ENCODE measurements at regions not wholly inside any gene's neighbourhood (a gene's known extent, or its start where the extent isn't known, plus 50 kb on each side); places are given as distances from the start of the nearest gene placed in this dataset.

GRCh38 chr2:3065928-3066327 is 311.7 kb downstream of the EIPR1 start (continued):
- TF ChIP-seq CTCF (IDR thresholded peaks at IDR 0.05) = no peak
- TF ChIP-seq MAX (IDR thresholded peaks at IDR 0.05; ENCODE audit: low read depth) = no peak
- TF ChIP-seq JUND (IDR thresholded peaks at IDR 0.05) = no peak
- TF ChIP-seq ZBTB33 (IDR thresholded peaks at IDR 0.05; ENCODE audit: borderline replicate concordance, low read depth) = no peak
- TF ChIP-seq POLR2AphosphoS5 (IDR thresholded peaks at IDR 0.05; ENCODE audit: low read depth, low read length) = no peak
- TF ChIP-seq GABPA (IDR thresholded peaks at IDR 0.05; ENCODE audit: low read depth) = no peak
- no peak for TF ChIP-seq SIN3A (IDR thresholded peaks at IDR 0.05; ENCODE audit: borderline replicate concordance, low read depth, low read length)
- TF ChIP-seq MEF2A (IDR thresholded peaks at IDR 0.05; ENCODE audit: borderline replicate concordance, low read depth) = no peak
- TF ChIP-seq FOXJ3 (CRISPR knock-in tag; IDR thresholded peaks at IDR 0.05) = no peak
- TF ChIP-seq MXI1 (IDR thresholded peaks at IDR 0.05; ENCODE audit: low read depth, low read length) = no peak

GRCh38 chr2:3062476-3063260 is 314.9 kb downstream of the EIPR1 start:
- ChIA-PET CTCF (no interaction called here), POLR2A (no interaction called here)
- Histone ChIP-seq H3K27me3 (ENCODE audit: insufficient read depth) (no peaks in the 10 kb centered on the region), H3K79me2 (ENCODE audit: insufficient read depth) (no peaks in the 10 kb centered on the region), H3K27ac (ENCODE audit: low read depth in 2 of 2, low read length in 1 of 2) (no peak overlapping the region), H3K4me3 (ENCODE audit: low read depth in 2 of 2, low read length in 1 of 2) (no peak overlapping the region), H3K4me1 (ENCODE audit: control insufficient read depth in 1 of 2, insufficient read depth in 2 of 2, low read depth in 1 of 2, low read length in 1 of 2) (no peaks in the 10 kb centered on the region; a peak in 1 of 4 replicates), H3F3A (replicated peaks; ENCODE audit: insufficient read depth) (no peaks in the 10 kb centered on the region), H4K20me1 (ENCODE audit: insufficient read depth) (no peaks in the 10 kb centered on the region), H3K4me2 (no peak overlapping the region), H3K9me3 (no peaks in the 10 kb centered on the region), H2AFZ (ENCODE audit: low read depth) (no peak overlapping the region), H3K9ac (no peak overlapping the region), H3K36me3 (replicated peaks in 1 of 2; ENCODE audit: control insufficient read depth in 1 of 2, insufficient read depth in 2 of 2, low read length in 1 of 2) (no peaks in the 10 kb centered on the region), H3K9me2 (no peaks in the 10 kb centered on the region)
- 51% methylated on average over 8 of the region's 15 CpGs for WGBS (ENCODE audit: low lambda C conversion rate)
- no peak for DNase-seq
- TF ChIP-seq FOSL2 (IDR thresholded peaks at IDR 0.05; ENCODE audit: borderline replicate concordance, low read depth) = no peak
- no peak for TF ChIP-seq SIN3A (IDR thresholded peaks at IDR 0.05; ENCODE audit: borderline replicate concordance, low read depth, low read length)
- no peak for TF ChIP-seq NRF1 (IDR thresholded peaks at IDR 0.05; ENCODE audit: low read depth, low read length)
- no peak for TF ChIP-seq JUND (IDR thresholded peaks at IDR 0.05)
- TF ChIP-seq MEF2A (IDR thresholded peaks at IDR 0.05; ENCODE audit: borderline replicate concordance, low read depth) = no peak
- TF ChIP-seq ZBTB33 (IDR thresholded peaks at IDR 0.05; ENCODE audit: borderline replicate concordance, low read depth) = no peak
- TF ChIP-seq CTCF (IDR thresholded peaks at IDR 0.05) = no peak
- no peak for TF ChIP-seq IRF3 (IDR thresholded peaks at IDR 0.05; ENCODE audit: low read depth, low read length)
- no peak for TF ChIP-seq RXRA (IDR thresholded peaks at IDR 0.05; ENCODE audit: borderline replicate concordance, low read depth)
- TF ChIP-seq, protein P1, sequence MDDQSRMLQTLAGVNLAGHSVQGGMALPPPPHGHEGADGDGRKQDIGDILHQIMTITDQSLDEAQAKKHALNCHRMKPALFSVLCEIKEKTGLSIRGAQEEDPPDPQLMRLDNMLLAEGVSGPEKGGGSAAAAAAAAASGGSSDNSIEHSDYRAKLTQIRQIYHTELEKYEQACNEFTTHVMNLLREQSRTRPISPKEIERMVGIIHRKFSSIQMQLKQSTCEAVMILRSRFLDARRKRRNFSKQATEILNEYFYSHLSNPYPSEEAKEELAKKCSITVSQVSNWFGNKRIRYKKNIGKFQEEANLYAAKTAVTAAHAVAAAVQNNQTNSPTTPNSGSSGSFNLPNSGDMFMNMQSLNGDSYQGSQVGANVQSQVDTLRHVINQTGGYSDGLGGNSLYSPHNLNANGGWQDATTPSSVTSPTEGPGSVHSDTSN (IDR thresholded peaks at IDR 0.05) = no peak
- no peak for TF ChIP-seq MAX (IDR thresholded peaks at IDR 0.05; ENCODE audit: low read depth)
- no peak for TF ChIP-seq EP300 (IDR thresholded peaks at IDR 0.05; ENCODE audit: borderline replicate concordance in 1 of 2, low read depth in 1 of 2, low read length in 1 of 2)
